Transverse colon (tissue), 4 donors: ENCODE measurements at regions not wholly inside any gene's neighbourhood (a gene's known extent, or its start where the extent isn't known, plus 50 kb on each side); places are given as distances from the start of the nearest gene placed in this dataset.

Source experiments
- DNase-seq: peaks from one replicate; pipeline ENCODE4 v3.0.0-alpha.2; 2019
- H3K27ac ChIP-seq, 4 donors: fragments of 200-600 bp; sonication (generic); 2 replicates each; pipeline ENCODE4 v1.5.1; 2016 to 2018; ENCODE audit warnings: inconsistent platforms in 4 of 4
- H3K27me3 ChIP-seq: fragments of 200-600 bp; sonication (generic); 2 replicates; pipeline ENCODE4 v1.5.1; 2017; ENCODE audit warnings: inconsistent platforms
- H3K36me3 ChIP-seq, 4 donors: fragments of 200-600 bp; sonication (generic); 2 replicates each; pipeline ENCODE4 v1.5.1; 2017 to 2019; ENCODE audit warnings: inconsistent platforms in 4 of 4
- H3K4me1 ChIP-seq, 4 donors: fragments of 200-600 bp; sonication (generic); 2 replicates each; pipeline ENCODE4 v1.5.1; 2017 to 2020; ENCODE audit warnings: inconsistent platforms in 4 of 4
- H3K4me3 ChIP-seq, 4 donors: fragments of 200-600 bp; sonication (generic); 1 replicate in 1 of 4; 2 replicates in 3 of 4; pipeline versions ENCODE4 v1.5.1 to v1.6.1; 2017 to 2019; ENCODE audit warnings: inconsistent platforms in 4 of 4
- H3K9me3 ChIP-seq, 2 donors: fragments of 200-600 bp; sonication (generic); 2 replicates each; pipeline ENCODE4 v1.5.1; 2017 to 2019; ENCODE audit warnings: inconsistent platforms in 2 of 2
- EP300 ChIP-seq: sonication (generic); formaldehyde crosslinking; IDR thresholded peaks from one replicate; pipeline ENCODE4 v1.6.1; 2017; ENCODE audit warnings: antibody characterized with exemption, low read depth
- POLR2A ChIP-seq: fragments of 450-650 bp; IDR thresholded peaks from one replicate; pipeline ENCODE4 v1.6.1; 2016; ENCODE audit warnings: antibody characterized with exemption, mild to moderate bottlenecking, moderate library complexity
- POLR2AphosphoS5 ChIP-seq, 3 donors: sonication (generic); formaldehyde crosslinking; IDR thresholded peaks; one replicate each; pipeline ENCODE4 v1.6.1; 2016; ENCODE audit warnings: antibody characterized with exemption in 3 of 3
- WGBS, 2 donors: methylation state at CpG; one replicate each; pipeline ENCODE4 v1.1.5; 2018; ENCODE audit warnings: low coverage in 1 of 2; 5-methylcytosine and 5-hydroxymethylcytosine counted together
- in situ Hi-C, 4 donors: fragments of 200-750 bp; cut with MboI; loops; one replicate each; pipeline versions ENCODE4 v1.15.0 to v1.15.1; 2017; ENCODE audit warnings: low sequenced_read_pairs in 3 of 4, low pct_ligation_motif_present in 1 of 4, low pct_unique_long_range_greater_than_20kb in 1 of 4
- intact Hi-C: fragments of 100-400 bp; cut with DNase I; formaldehyde crosslinking; loops from one replicate; pipeline ENCODE4 v1.15.1; 2023; ENCODE audit warnings: low total_unique reads
- TF ChIP-seq, protein P1 (sequence below), 5 experiments: fragments of 200-600 bp in 3 of 5; fragments of 450-650 bp in 2 of 5; sonication (generic) in 3 of 5; IDR thresholded peaks; 1 replicate in 2 of 5; 2 replicates in 3 of 5; pipeline ENCODE4 v1.5.1; 2016 to 2017; ENCODE audit warnings: antibody characterized with exemption in 5 of 5, inconsistent platforms in 3 of 5, mild to moderate bottlenecking in 2 of 5, moderate library complexity in 1 of 5

DNA sequence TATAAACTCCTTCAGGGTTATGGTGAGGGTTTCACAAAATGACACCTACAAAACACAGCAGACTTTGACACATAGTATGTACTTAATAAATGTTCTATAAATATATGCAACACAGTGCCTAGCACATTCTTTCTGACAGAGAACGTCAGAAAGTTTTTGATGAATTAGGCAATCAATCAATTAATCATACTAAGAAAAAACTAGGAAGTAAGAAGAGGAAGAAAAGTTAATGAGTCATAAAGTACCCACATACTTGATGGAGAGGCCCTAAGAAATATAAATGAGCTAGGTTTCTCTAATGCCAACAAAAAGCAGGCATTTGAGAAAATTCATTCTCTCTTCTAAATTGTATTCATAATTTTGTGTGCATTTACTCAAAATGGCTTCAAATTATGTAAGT is 192.7 kb upstream of the VWC2 start:
- Histone ChIP-seq H3K4me1 (no peaks in the 10 kb centered on the region), H3K36me3 (no peaks in the 10 kb centered on the region), H3K27ac (no peak overlapping the region), H3K4me3 (no peak overlapping the region), H3K9me3 (no peaks in the 10 kb centered on the region), H3K27me3 (no peaks in the 10 kb centered on the region)
- WGBS, 2 donors: 56 to 58% methylated on average over 1 of the region's 1 CpG
- no peak for DNase-seq
- intact Hi-C loops: no loop called here
- TF ChIP-seq POLR2AphosphoS5 (IDR thresholded peaks at IDR 0.05): no peak
- no peak for TF ChIP-seq POLR2A
- TF ChIP-seq, protein P1, sequence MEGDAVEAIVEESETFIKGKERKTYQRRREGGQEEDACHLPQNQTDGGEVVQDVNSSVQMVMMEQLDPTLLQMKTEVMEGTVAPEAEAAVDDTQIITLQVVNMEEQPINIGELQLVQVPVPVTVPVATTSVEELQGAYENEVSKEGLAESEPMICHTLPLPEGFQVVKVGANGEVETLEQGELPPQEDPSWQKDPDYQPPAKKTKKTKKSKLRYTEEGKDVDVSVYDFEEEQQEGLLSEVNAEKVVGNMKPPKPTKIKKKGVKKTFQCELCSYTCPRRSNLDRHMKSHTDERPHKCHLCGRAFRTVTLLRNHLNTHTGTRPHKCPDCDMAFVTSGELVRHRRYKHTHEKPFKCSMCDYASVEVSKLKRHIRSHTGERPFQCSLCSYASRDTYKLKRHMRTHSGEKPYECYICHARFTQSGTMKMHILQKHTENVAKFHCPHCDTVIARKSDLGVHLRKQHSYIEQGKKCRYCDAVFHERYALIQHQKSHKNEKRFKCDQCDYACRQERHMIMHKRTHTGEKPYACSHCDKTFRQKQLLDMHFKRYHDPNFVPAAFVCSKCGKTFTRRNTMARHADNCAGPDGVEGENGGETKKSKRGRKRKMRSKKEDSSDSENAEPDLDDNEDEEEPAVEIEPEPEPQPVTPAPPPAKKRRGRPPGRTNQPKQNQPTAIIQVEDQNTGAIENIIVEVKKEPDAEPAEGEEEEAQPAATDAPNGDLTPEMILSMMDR (IDR thresholded peaks at IDR 0.05): no peak
- TF ChIP-seq EP300: no peak
- in situ Hi-C loops: no loop called here

DNA sequence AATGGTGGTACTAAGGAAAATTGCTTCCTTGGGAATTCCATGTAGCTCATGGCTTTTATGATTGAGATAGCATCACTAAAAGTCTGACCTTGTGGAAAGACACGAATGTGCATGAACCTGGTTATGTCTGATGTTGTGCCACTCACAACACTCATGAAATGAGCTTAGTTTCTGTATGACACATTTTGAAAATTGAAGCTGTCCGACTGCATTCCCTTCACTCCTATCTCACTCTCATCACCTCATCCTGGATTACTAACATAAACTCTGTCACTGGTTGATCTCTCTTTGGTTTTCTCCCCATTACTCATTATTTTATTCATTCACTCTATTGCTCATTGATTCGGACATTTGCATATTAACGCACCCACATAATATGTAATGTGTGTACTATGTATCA is 190.0 kb upstream of the VWC2 start:
- H3K27ac ChIP-seq: no peak overlapping the region
- H3K27me3 ChIP-seq: no peaks in the 10 kb centered on the region
- no peaks in the 10 kb centered on the region for H3K4me1 ChIP-seq
- intact Hi-C loops (no loop called here), in situ Hi-C loops (no loop called here)
- H3K4me3 ChIP-seq: no peak overlapping the region
- WGBS, 2 donors: 87 to 93% methylated on average over 4 of the region's 4 CpGs
- DNase-seq: no peak
- H3K36me3 ChIP-seq: no peaks in the 10 kb centered on the region
- no peaks in the 10 kb centered on the region for H3K9me3 ChIP-seq
- TF ChIP-seq POLR2A: no peak
- no peak for TF ChIP-seq POLR2AphosphoS5 (IDR thresholded peaks at IDR 0.05)
- TF ChIP-seq, protein P1 (IDR thresholded peaks at IDR 0.05): no peak
- TF ChIP-seq EP300: no peak

DNA sequence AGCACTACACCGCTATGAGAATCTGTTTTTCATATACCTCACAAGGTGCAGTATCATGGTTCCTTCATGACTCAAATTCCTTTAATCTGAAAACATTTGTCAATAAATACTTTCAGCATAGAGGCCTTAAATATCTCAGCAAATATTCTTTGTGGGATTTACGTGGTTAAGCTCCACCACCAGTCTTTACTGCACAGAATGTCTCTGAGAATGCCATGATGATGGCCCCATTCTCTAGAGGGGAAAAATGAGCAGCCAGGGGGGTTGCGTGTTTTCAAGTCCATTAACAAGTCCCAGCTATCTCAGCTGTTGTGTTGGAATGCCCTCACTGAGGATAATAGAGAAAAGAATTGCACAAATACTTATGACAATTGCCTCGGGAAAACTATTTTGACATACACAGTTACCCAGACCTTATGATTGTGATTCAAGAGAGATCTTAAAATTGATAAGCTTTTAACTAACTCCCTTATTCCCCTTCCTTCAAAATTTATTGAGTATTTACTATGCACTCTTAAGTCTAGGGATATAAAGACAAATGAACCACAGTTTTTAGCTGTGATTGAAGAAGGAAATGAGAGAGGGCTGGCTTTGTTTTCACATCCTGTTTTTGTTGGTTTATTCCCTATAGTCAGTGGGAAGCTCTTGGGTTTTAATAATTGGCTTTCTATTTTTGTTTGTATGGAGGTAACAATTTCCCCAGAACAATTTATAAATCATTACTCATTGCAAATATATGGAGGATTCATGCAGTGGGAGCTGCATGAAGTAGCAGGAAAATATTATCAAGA is 176.5 kb upstream of the VWC2 start:
- no peaks in the 10 kb centered on the region for H3K9me3 ChIP-seq
- H3K36me3 ChIP-seq: no peaks in the 10 kb centered on the region
- no peak for DNase-seq
- no peak for TF ChIP-seq EP300
- TF ChIP-seq, protein P1 (IDR thresholded peaks at IDR 0.05): no peak
- TF ChIP-seq POLR2A: no peak
- no peak for TF ChIP-seq POLR2AphosphoS5 (IDR thresholded peaks at IDR 0.05)
- no peaks in the 10 kb centered on the region for H3K27me3 ChIP-seq
- in situ Hi-C loops: no loop called here
- H3K4me1 ChIP-seq: no peaks in the 10 kb centered on the region
- H3K27ac ChIP-seq: no peak overlapping the region
- intact Hi-C loops: no loop called here
- no peak overlapping the region for H3K4me3 ChIP-seq
- WGBS, 2 donors: 77% methylated on average over 3 to 4 of the region's 4 CpGs

DNA sequence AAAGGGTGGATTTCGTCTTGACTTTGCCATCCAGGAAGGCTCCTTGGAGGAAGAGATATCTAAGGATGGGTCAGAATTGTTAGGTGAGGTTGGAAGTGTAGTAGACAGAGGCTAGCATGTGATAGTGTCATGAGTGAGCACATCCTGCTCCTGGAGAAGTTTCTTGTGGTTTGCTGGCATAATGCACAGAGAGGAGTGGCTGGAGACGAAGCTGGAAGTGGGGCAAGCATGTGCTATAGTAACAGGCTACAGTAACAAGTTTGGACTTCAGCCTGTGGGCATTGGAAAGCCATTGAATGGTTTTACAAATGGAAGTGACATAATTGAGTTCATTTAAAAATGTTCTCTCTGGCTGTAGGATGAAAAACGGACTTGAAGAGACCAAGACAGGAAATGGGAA is 175.6 kb upstream of the VWC2 start:
- no peak for DNase-seq
- no peak overlapping the region for H3K27ac ChIP-seq
- TF ChIP-seq, protein P1 (IDR thresholded peaks at IDR 0.05): no peak
- no peak for TF ChIP-seq POLR2AphosphoS5 (IDR thresholded peaks at IDR 0.05)
- no peak for TF ChIP-seq POLR2A
- TF ChIP-seq EP300: no peak
- no peaks in the 10 kb centered on the region for H3K27me3 ChIP-seq
- H3K9me3 ChIP-seq: no peaks in the 10 kb centered on the region
- H3K36me3 ChIP-seq: no peaks in the 10 kb centered on the region
- in situ Hi-C loops (no loop called here), intact Hi-C loops (no loop called here)
- H3K4me1 ChIP-seq: no peaks in the 10 kb centered on the region
- no peak overlapping the region for H3K4me3 ChIP-seq
- WGBS, 2 donors: 52% methylated on average over 3 of the region's 3 CpGs
